SK-N-SH treated with all-trans-retinoic acid at 6 μM for 48 hours (cell line): ENCODE measurements at regions not wholly inside any gene's neighbourhood (a gene's known extent, or its start where the extent isn't known, plus 50 kb on each side); places are given as distances from the start of the nearest gene placed in this dataset.

Experiments used
- ATAC-seq: fragments of 200-7000 bp; cut with Tn5 transposase; 3 replicates; pipeline ENCODE4 v1.9.1; 2020; ENCODE audit warnings: mild to moderate bottlenecking, moderate library complexity
- ARNTL ChIP-seq: fragments of 450-650 bp; formaldehyde crosslinking; IDR thresholded peaks from 2 replicates; pipeline ENCODE4 v1.5.0; 2020; ENCODE audit warnings: low read depth, mild to moderate bottlenecking, moderate library complexity, borderline replicate concordance
- CREB5 ChIP-seq: fragments of 250-450 bp; sonication (Bioruptor Pico); IDR thresholded peaks from 2 replicates; pipeline ENCODE4 v1.5.1; 2020; ENCODE audit warnings: low read depth, mild to moderate bottlenecking, moderate library complexity
- CSDC2 ChIP-seq: fragments of 250-450 bp; sonication (Bioruptor Pico); IDR thresholded peaks from 2 replicates; pipeline ENCODE4 v1.5.0; 2020; ENCODE audit warnings: mild to moderate bottlenecking, moderate library complexity
- CSRNP3 ChIP-seq: fragments of 250-450 bp; sonication (Bioruptor Pico); IDR thresholded peaks from 2 replicates; pipeline ENCODE4 v1.5.1; 2021; ENCODE audit warnings: mild to moderate bottlenecking, moderate library complexity
- ESRRG ChIP-seq: fragments of 250-450 bp; sonication (Bioruptor Pico); IDR thresholded peaks from 2 replicates; pipeline ENCODE4 v1.6.1; 2021; ENCODE audit warnings: mild to moderate bottlenecking
- GLIS3 ChIP-seq: fragments of 250-450 bp; sonication (Bioruptor Pico); IDR thresholded peaks from 2 replicates; pipeline ENCODE4 v1.5.0; 2020; ENCODE audit warnings: mild to moderate bottlenecking, moderate library complexity
- ISL1 ChIP-seq: fragments of 250-450 bp; sonication (Bioruptor Pico); IDR thresholded peaks from 2 replicates; pipeline ENCODE4 v2.1.2; 2022; ENCODE audit warnings: mild to moderate bottlenecking, moderate library complexity
- OSR1 ChIP-seq: fragments of 250-450 bp; sonication (Bioruptor Pico); IDR thresholded peaks from 2 replicates; pipeline ENCODE4 v1.8.0; 2022; ENCODE audit warnings: moderate library complexity, mild to moderate bottlenecking, inconsistent platforms
- PPARA ChIP-seq: fragments of 250-450 bp; sonication (Bioruptor Pico); IDR thresholded peaks from 2 replicates; pipeline ENCODE4 v1.5.0; 2020; ENCODE audit warnings: mild to moderate bottlenecking, borderline replicate concordance
- RARB ChIP-seq: fragments of 250-450 bp; sonication (Bioruptor Pico); IDR thresholded peaks from 2 replicates; pipeline ENCODE4 v1.8.0; 2021; ENCODE audit warnings: mild to moderate bottlenecking, moderate library complexity
- SNAI2 ChIP-seq: fragments of 250-450 bp; sonication (Bioruptor Pico); IDR thresholded peaks from 2 replicates; pipeline ENCODE4 v1.5.0; 2020; ENCODE audit warnings: mild to moderate bottlenecking, moderate library complexity
- TCF4 ChIP-seq: fragments of 250-450 bp; sonication (Bioruptor Pico); IDR thresholded peaks from 2 replicates; pipeline ENCODE4 v1.8.0; 2021; ENCODE audit warnings: mild to moderate bottlenecking, moderate library complexity, borderline replicate concordance
- TOX ChIP-seq: fragments of 250-450 bp; sonication (Bioruptor Pico); IDR thresholded peaks from 2 replicates; pipeline ENCODE4 v1.8.0; 2021; ENCODE audit warnings: mild to moderate bottlenecking, moderate library complexity, borderline replicate concordance
- ZC3H10 ChIP-seq: fragments of 250-450 bp; sonication (Bioruptor Pico); IDR thresholded peaks from 2 replicates; pipeline ENCODE4 v1.5.1; 2021; ENCODE audit warnings: mild to moderate bottlenecking, moderate library complexity
- ZFP3 ChIP-seq: fragments of 250-450 bp; sonication (Bioruptor Pico); IDR thresholded peaks from 2 replicates; pipeline ENCODE4 v1.5.0; 2020; ENCODE audit warnings: mild to moderate bottlenecking, moderate library complexity
- ZFP30 ChIP-seq: fragments of 450-650 bp; formaldehyde crosslinking; IDR thresholded peaks from 2 replicates; pipeline ENCODE4 v1.5.0; 2022; ENCODE audit warnings: mild to moderate bottlenecking, moderate library complexity
- ZNF565 ChIP-seq: fragments of 450-650 bp; formaldehyde crosslinking; conservative IDR thresholded peaks from 2 replicates; pipeline ENCODE4 v1.5.0; 2020; ENCODE audit warnings: low read depth, mild to moderate bottlenecking, moderate library complexity
- TF ChIP-seq, protein P1 (sequence below): fragments of 250-450 bp; sonication (Bioruptor Pico); IDR thresholded peaks from 2 replicates; pipeline ENCODE4 v1.5.0; 2020; ENCODE audit warnings: mild to moderate bottlenecking, moderate library complexity

GRCh38 chr1:37323486-37324377 lies 150.6 kb upstream of the ZC3H12A start (continued):
- TF ChIP-seq, protein P1, sequence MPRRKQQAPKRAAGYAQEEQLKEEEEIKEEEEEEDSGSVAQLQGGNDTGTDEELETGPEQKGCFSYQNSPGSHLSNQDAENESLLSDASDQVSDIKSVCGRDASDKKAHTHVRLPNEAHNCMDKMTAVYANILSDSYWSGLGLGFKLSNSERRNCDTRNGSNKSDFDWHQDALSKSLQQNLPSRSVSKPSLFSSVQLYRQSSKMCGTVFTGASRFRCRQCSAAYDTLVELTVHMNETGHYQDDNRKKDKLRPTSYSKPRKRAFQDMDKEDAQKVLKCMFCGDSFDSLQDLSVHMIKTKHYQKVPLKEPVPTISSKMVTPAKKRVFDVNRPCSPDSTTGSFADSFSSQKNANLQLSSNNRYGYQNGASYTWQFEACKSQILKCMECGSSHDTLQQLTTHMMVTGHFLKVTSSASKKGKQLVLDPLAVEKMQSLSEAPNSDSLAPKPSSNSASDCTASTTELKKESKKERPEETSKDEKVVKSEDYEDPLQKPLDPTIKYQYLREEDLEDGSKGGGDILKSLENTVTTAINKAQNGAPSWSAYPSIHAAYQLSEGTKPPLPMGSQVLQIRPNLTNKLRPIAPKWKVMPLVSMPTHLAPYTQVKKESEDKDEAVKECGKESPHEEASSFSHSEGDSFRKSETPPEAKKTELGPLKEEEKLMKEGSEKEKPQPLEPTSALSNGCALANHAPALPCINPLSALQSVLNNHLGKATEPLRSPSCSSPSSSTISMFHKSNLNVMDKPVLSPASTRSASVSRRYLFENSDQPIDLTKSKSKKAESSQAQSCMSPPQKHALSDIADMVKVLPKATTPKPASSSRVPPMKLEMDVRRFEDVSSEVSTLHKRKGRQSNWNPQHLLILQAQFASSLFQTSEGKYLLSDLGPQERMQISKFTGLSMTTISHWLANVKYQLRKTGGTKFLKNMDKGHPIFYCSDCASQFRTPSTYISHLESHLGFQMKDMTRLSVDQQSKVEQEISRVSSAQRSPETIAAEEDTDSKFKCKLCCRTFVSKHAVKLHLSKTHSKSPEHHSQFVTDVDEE (CRISPR knock-in tag) = no peak
- TF ChIP-seq ZC3H10 (CRISPR knock-in tag) = no peak
- no peak for TF ChIP-seq ZFP3 (CRISPR knock-in tag)
- no peak for TF ChIP-seq OSR1 (CRISPR knock-in tag)

- no peak for ATAC-seq
- no peak for TF ChIP-seq ZC3H10 (CRISPR knock-in tag)
- TF ChIP-seq CSDC2 (CRISPR knock-in tag) = no peak
- no peak for TF ChIP-seq ARNTL (CRISPR knock-in tag)
- no peak for TF ChIP-seq RARB (CRISPR knock-in tag)
- TF ChIP-seq OSR1 (CRISPR knock-in tag) = no peak
- no peak for TF ChIP-seq TOX (CRISPR knock-in tag)
- TF ChIP-seq CSRNP3 (CRISPR knock-in tag) = no peak
- no peak for TF ChIP-seq ISL1 (CRISPR knock-in tag)
- TF ChIP-seq, protein P1 (CRISPR knock-in tag) = no peak
- no peak for TF ChIP-seq SNAI2
- TF ChIP-seq CREB5 (CRISPR knock-in tag) = no peak
- TF ChIP-seq GLIS3 = no peak
Measured at GRCh38 chr1:37325010-37325409, 149.4 kb upstream of the ZC3H12A start.

GRCh38 chr1:37325509-37326437 lies 148.6 kb upstream of the ZC3H12A start:
- TF ChIP-seq TCF4 (CRISPR knock-in tag) (no peak), ESRRG (CRISPR knock-in tag) (no peak), ZNF565 (CRISPR knock-in tag) (no peak), CSDC2 (CRISPR knock-in tag) (no peak), ISL1 (CRISPR knock-in tag) (no peak), PPARA (CRISPR knock-in tag) (no peak), ZFP3 (CRISPR knock-in tag) (no peak), GLIS3 (no peak), ZFP30 (no peak)
- TF ChIP-seq, all 23 proteins: peak for 0
- ATAC-seq = no peak
